CD14-positive monocyte (primary cell): ENCODE measurements at regions not wholly inside any gene's neighbourhood (a gene's known extent, or its start where the extent isn't known, plus 50 kb on each side); places are given as distances from the start of the nearest gene placed in this dataset.

Experiments
- DNase-seq, 3 donors: peaks; one replicate each; pipeline ENCODE4 v3.0.0-alpha.2; 2011 to 2022
- H2AFZ ChIP-seq: 2 replicates; pipeline ENCODE4 v1.6.0; 2012; ENCODE audit warnings: mild to moderate bottlenecking, low read depth, low read length, inconsistent platforms; ENCODE audit not compliant: insufficient read depth, poor library complexity, severe bottlenecking
- H3K27ac ChIP-seq, 2 donors: 1 replicate in 1 of 2; 2 replicates in 1 of 2; pipeline ENCODE4 v1.5.1; 2012 to 2013; ENCODE audit warnings: low read length in 2 of 2, control low read depth in 1 of 2, inconsistent platforms in 1 of 2, low read depth in 1 of 2, mild to moderate bottlenecking in 1 of 2
- H3K27me3 ChIP-seq, 2 donors: one replicate each; pipeline versions ENCODE4 v1.6.0 to v1.6.1; 2011 to 2013; ENCODE audit warnings: low read length in 2 of 2; ENCODE audit not compliant: control insufficient read depth in 2 of 2, insufficient read depth in 2 of 2
- H3K36me3 ChIP-seq, 2 donors: replicated peaks in 1 of 2; 1 replicate in 1 of 2; 2 replicates in 1 of 2; pipeline versions ENCODE4 v1.5.1 to v1.6.1; 2012 to 2013; ENCODE audit warnings: low read length in 2 of 2, control low read depth in 1 of 2, inconsistent platforms in 1 of 2, mild to moderate bottlenecking in 1 of 2; ENCODE audit not compliant: insufficient read depth in 2 of 2, control insufficient read depth in 1 of 2
- H3K4me1 ChIP-seq, 2 donors: 1 replicate in 1 of 2; 2 replicates in 1 of 2; pipeline versions ENCODE4 v1.5.1 to v1.6.1; 2012 to 2013; ENCODE audit warnings: low read length in 2 of 2, control low read depth in 1 of 2, inconsistent platforms in 1 of 2, mild to moderate bottlenecking in 1 of 2, moderate library complexity in 1 of 2; ENCODE audit not compliant: insufficient read depth in 2 of 2, control insufficient read depth in 1 of 2
- H3K4me2 ChIP-seq: replicated peaks from 2 replicates; pipeline ENCODE3; 2012; ENCODE audit warnings: low read length, moderate library complexity, mild to moderate bottlenecking; ENCODE audit not compliant: poor library complexity, severe bottlenecking; ENCODE audit errors: extremely low read depth
- H3K4me3 ChIP-seq, 3 experiments: fragments of 200-600 bp in 1 of 3; sonication (generic) in 1 of 3; replicated peaks in 1 of 3; 1 replicate in 2 of 3; 2 replicates in 1 of 3; pipeline ENCODE4 v1.5.1; 2011 to 2013; ENCODE audit warnings: low read length in 3 of 3, mild to moderate bottlenecking in 3 of 3, control low read depth in 2 of 3, low read depth in 2 of 3, inconsistent platforms in 1 of 3, moderate library complexity in 1 of 3
- H3K79me2 ChIP-seq: 2 replicates; pipeline ENCODE4 v1.6.0; 2012; ENCODE audit warnings: mild to moderate bottlenecking, control low read depth, inconsistent platforms, low read length, moderate library complexity; ENCODE audit not compliant: insufficient read depth
- H3K9ac ChIP-seq: 2 replicates; pipeline ENCODE4 v1.6.0; 2017; ENCODE audit warnings: low read length, mild to moderate bottlenecking; ENCODE audit not compliant: insufficient read depth, poor library complexity, severe bottlenecking
- H3K9me3 ChIP-seq, 2 donors: replicated peaks in 1 of 2; 1 replicate in 1 of 2; 2 replicates in 1 of 2; pipeline versions ENCODE4 v1.5.1 to v1.6.1; 2012 to 2013; ENCODE audit warnings: low read length in 2 of 2, control low read depth in 1 of 2; ENCODE audit not compliant: control insufficient read depth in 1 of 2, insufficient read depth in 1 of 2
- H4K20me1 ChIP-seq: 2 replicates; pipeline ENCODE4 v1.6.0; 2012; ENCODE audit warnings: mild to moderate bottlenecking, low read length, control low read depth, moderate library complexity; ENCODE audit not compliant: insufficient read depth
- H3K27ac Mint-ChIP-seq, 7 donors: one replicate each; pipeline ENCODE4 v1.8.0; 2020; ENCODE audit warnings: mild to moderate bottlenecking in 7 of 7, mixed read lengths in 7 of 7, moderate library complexity in 6 of 7, inconsistent platforms in 2 of 7
- H3K27me3 Mint-ChIP-seq, 3 donors: one replicate each; pipeline ENCODE4 v1.8.0; 2021 to 2022; ENCODE audit warnings: low read depth in 3 of 3, mild to moderate bottlenecking in 3 of 3, mixed read lengths in 3 of 3, moderate library complexity in 3 of 3, inconsistent platforms in 1 of 3
- H3K36me3 Mint-ChIP-seq, 2 donors: one replicate each; pipeline ENCODE4 v1.8.0; 2020; ENCODE audit warnings: mixed read lengths in 2 of 2, inconsistent platforms in 1 of 2, mild to moderate bottlenecking in 1 of 2
- H3K4me1 Mint-ChIP-seq: one replicate; pipeline ENCODE4 v1.8.0; 2020; ENCODE audit warnings: mild to moderate bottlenecking, mixed read lengths
- H3K4me3 Mint-ChIP-seq, 2 donors: one replicate each; pipeline ENCODE4 v1.8.0; 2020; ENCODE audit warnings: mild to moderate bottlenecking in 2 of 2, mixed read lengths in 2 of 2, moderate library complexity in 1 of 2
- H3K9me3 Mint-ChIP-seq, 7 donors: one replicate each; pipeline ENCODE4 v1.8.0; 2020 to 2022; ENCODE audit warnings: mixed read lengths in 7 of 7, mild to moderate bottlenecking in 6 of 7, moderate library complexity in 6 of 7, inconsistent platforms in 2 of 7
- CTCF ChIP-seq: fragments of 200-600 bp; IDR thresholded peaks from one replicate; pipeline ENCODE4 v1.8.0; 2022; ENCODE audit warnings: antibody characterized with exemption, mild to moderate bottlenecking
- WGBS: methylation state at CpG from one replicate; pipeline ENCODE4 v1.1.5; 2013; ENCODE audit warnings: missing lambda C conversion rate; ENCODE audit not compliant: insufficient coverage; 5-methylcytosine and 5-hydroxymethylcytosine counted together
- intact Hi-C, 2 donors: fragments of 100-400 bp; cut with micrococcal nuclease; formaldehyde crosslinking; loops; one replicate each; pipeline versions ENCODE4 v1.15.0 to v1.15.1; 2023

- H3K27me3 Mint-ChIP-seq: peaks cover 1 to 6% (median 5%) of the 10 kb centered on the region in 3 donors
Measured at GRCh38 chr7:96562458-96562857, 147.2 kb downstream of the SEM1 start.

GRCh38 chr7:96561892-96562291, 147.8 kb downstream of the SEM1 start:
- no CpG with 5 or more reads among the region's 1 CpG for WGBS
- intact Hi-C loops: no loop called here
- no peak for DNase-seq
- no peak overlapping the region for H3K27ac ChIP-seq
- H3K4me2 ChIP-seq: no peak overlapping the region
- H2AFZ ChIP-seq: no peak overlapping the region
- Mint-ChIP-seq H3K4me3 (no peak overlapping the region), H3K4me1 (no peaks in the 10 kb centered on the region), H3K9me3 (peaks cover 0 to 7% (median 3%) of the 10 kb centered on the region in 7 donors), H3K36me3 (no peaks in the 10 kb centered on the region), H3K27me3 (peaks cover 1 to 5% (median 5%) of the 10 kb centered on the region in 3 donors), H3K27ac (no peak overlapping the region)
- H4K20me1 ChIP-seq: no peaks in the 10 kb centered on the region
- H3K4me1 ChIP-seq: no peaks in the 10 kb centered on the region
- no peak overlapping the region for H3K9ac ChIP-seq
- no peaks in the 10 kb centered on the region for H3K9me3 ChIP-seq
- no peaks in the 10 kb centered on the region for H3K79me2 ChIP-seq
- no peak for TF ChIP-seq CTCF
- no peaks in the 10 kb centered on the region for H3K27me3 ChIP-seq
- no peaks in the 10 kb centered on the region for H3K36me3 ChIP-seq
- H3K4me3 ChIP-seq: no peak overlapping the region

More at GRCh38 chr7:96562458-96562857, 147.2 kb downstream of the SEM1 start:
- Histone ChIP-seq H3K9me3 (no peaks in the 10 kb centered on the region), H3K79me2 (no peaks in the 10 kb centered on the region), H2AFZ (no peak overlapping the region), H4K20me1 (no peaks in the 10 kb centered on the region), H3K4me2 (no peak overlapping the region), H3K4me1 (no peaks in the 10 kb centered on the region), H3K27me3 (no peaks in the 10 kb centered on the region), H3K27ac (no peak overlapping the region), H3K4me3 (no peak overlapping the region), H3K36me3 (no peaks in the 10 kb centered on the region), H3K9ac (no peak overlapping the region)
- no peak for TF ChIP-seq CTCF
- H3K36me3 Mint-ChIP-seq: no peaks in the 10 kb centered on the region
- no CpG with 5 or more reads among the region's 4 CpGs for WGBS
- DNase-seq: no peak
- no peak overlapping the region for H3K27ac Mint-ChIP-seq
- no peaks in the 10 kb centered on the region for H3K4me1 Mint-ChIP-seq
- H3K4me3 Mint-ChIP-seq: no peak overlapping the region
- H3K9me3 Mint-ChIP-seq: peaks cover 0 to 7% (median 3%) of the 10 kb centered on the region in 7 donors
- intact Hi-C loops: no loop called here
